Prostate gland (tissue), 2 donors: ENCODE measurements at regions not wholly inside any gene's neighbourhood (a gene's known extent, or its start where the extent isn't known, plus 50 kb on each side); places are given as distances from the start of the nearest gene placed in this dataset.

ENCODE experiments used
- DNase-seq: peaks from one replicate; pipeline ENCODE4 v3.0.0-alpha.2; 2019; ENCODE audit warnings: low spot score
- H3K27ac ChIP-seq, 2 donors: fragments of 200-600 bp; sonication (generic); 2 replicates each; pipeline ENCODE4 v1.5.1; 2017 to 2019
- H3K27me3 ChIP-seq: fragments of 200-600 bp; sonication (generic); replicated peaks from 2 replicates; pipeline ENCODE4 v1.5.1; 2019; ENCODE audit not compliant: insufficient read depth
- H3K36me3 ChIP-seq, 2 donors: fragments of 200-600 bp; sonication (generic); 1 replicate in 1 of 2; 2 replicates in 1 of 2; pipeline versions ENCODE4 v1.5.1 to v1.8.1; 2017 to 2019
- H3K4me1 ChIP-seq: fragments of 200-600 bp; sonication (generic); replicated peaks from 2 replicates; pipeline ENCODE4 v1.5.1; 2019
- H3K4me3 ChIP-seq, 2 donors: fragments of 200-600 bp; sonication (generic); 2 replicates each; pipeline ENCODE4 v1.5.1; 2017 to 2019
- H3K9me3 ChIP-seq: fragments of 200-600 bp; sonication (generic); 2 replicates; pipeline ENCODE4 v1.5.1; 2017
- CTCF ChIP-seq, 4 experiments: fragments of 200-600 bp in 2 of 4; fragments of 450-650 bp in 2 of 4; sonication (generic) in 2 of 4; IDR thresholded peaks; 1 replicate in 3 of 4; 2 replicates in 1 of 4; pipeline ENCODE4 v1.5.1; 2016 to 2019; ENCODE audit warnings: antibody characterized with exemption in 4 of 4, mild to moderate bottlenecking in 2 of 4, moderate library complexity in 2 of 4
- POLR2A ChIP-seq: fragments of 450-650 bp; IDR thresholded peaks from one replicate; pipeline ENCODE4 v1.6.1; 2016; ENCODE audit warnings: antibody characterized with exemption, mild to moderate bottlenecking
- POLR2AphosphoS5 ChIP-seq: sonication (generic); formaldehyde crosslinking; IDR thresholded peaks from one replicate; pipeline ENCODE4 v1.6.1; 2017; ENCODE audit warnings: antibody characterized with exemption
- whole genome bisulfite sequencing: methylation state at CpG from one replicate; pipeline ENCODE4 v1.1.5; 2018; 5-methylcytosine and 5-hydroxymethylcytosine counted together
- intact Hi-C: fragments of 100-400 bp; cut with DNase I; formaldehyde crosslinking; loops from one replicate; pipeline ENCODE4 v1.14.2; 2022

GRCh38 chr19:29442910-29443309, 82.9 kb upstream of the VSTM2B start:
- H3K4me1 ChIP-seq = no peaks in the 10 kb centered on the region
- H3K36me3 ChIP-seq = no peaks in the 10 kb centered on the region
- no peak overlapping the region for H3K4me3 ChIP-seq
- intact Hi-C loops = no loop called here
- no peaks in the 10 kb centered on the region for H3K9me3 ChIP-seq
- no peak for DNase-seq
- TF ChIP-seq CTCF (IDR thresholded peaks at IDR 0.05) = no peak
- TF ChIP-seq POLR2AphosphoS5 = no peak
- no peak for TF ChIP-seq POLR2A
- 85% methylated on average over 5 of the region's 5 CpGs for WGBS
- no peak overlapping the region for H3K27ac ChIP-seq
- H3K27me3 ChIP-seq = no peaks in the 10 kb centered on the region

GRCh38 chr19:29445246-29445645, 80.5 kb upstream of the VSTM2B start:
- TF ChIP-seq POLR2AphosphoS5 (no peak), POLR2A (no peak)
- Histone ChIP-seq H3K4me3 (no peak overlapping the region), H3K36me3 (no peaks in the 10 kb centered on the region), H3K27me3 (no peaks in the 10 kb centered on the region), H3K9me3 (no peaks in the 10 kb centered on the region), H3K27ac (no peak overlapping the region), H3K4me1 (no peaks in the 10 kb centered on the region)
- DNase-seq = no peak
- 75% methylated on average over 4 of the region's 4 CpGs for WGBS
- intact Hi-C loops = no loop called here

- WGBS = 56% methylated on average over 4 of the region's 4 CpGs
- Histone ChIP-seq H3K9me3 (no peaks in the 10 kb centered on the region), H3K36me3 (no peaks in the 10 kb centered on the region), H3K4me3 (no peak overlapping the region), H3K4me1 (no peaks in the 10 kb centered on the region), H3K27me3 (no peaks in the 10 kb centered on the region), H3K27ac (no peak overlapping the region)
- TF ChIP-seq POLR2AphosphoS5 = no peak
- no peak for DNase-seq
- intact Hi-C loops = no loop called here
Observed at GRCh38 chr19:29446361-29446760, 79.4 kb upstream of the VSTM2B start.

- no peak overlapping the region for H3K27ac ChIP-seq
- no peak for TF ChIP-seq POLR2AphosphoS5
- TF ChIP-seq POLR2A = no peak
- TF ChIP-seq CTCF (IDR thresholded peaks at IDR 0.05) = no peak
- no peaks in the 10 kb centered on the region for H3K36me3 ChIP-seq
- no peak overlapping the region for H3K4me3 ChIP-seq
- intact Hi-C loops = no loop called here
- H3K9me3 ChIP-seq = no peaks in the 10 kb centered on the region
- no peak for DNase-seq
- H3K4me1 ChIP-seq = no peaks in the 10 kb centered on the region
- 93% methylated on average over 8 of the region's 8 CpGs for WGBS
- H3K27me3 ChIP-seq = no peaks in the 10 kb centered on the region
Observed at GRCh38 chr19:29448046-29448445, 77.7 kb upstream of the VSTM2B start.

- Histone ChIP-seq H3K36me3 (no peaks in the 10 kb centered on the region), H3K4me3 (no peak overlapping the region), H3K27ac (no peak overlapping the region), H3K9me3 (no peaks in the 10 kb centered on the region), H3K4me1 (no peaks in the 10 kb centered on the region), H3K27me3 (no peaks in the 10 kb centered on the region)
- DNase-seq = peak; percentile 2
- WGBS = 82% methylated on average over 5 of the region's 5 CpGs
- intact Hi-C loops = no loop called here
- TF ChIP-seq POLR2AphosphoS5 = no peak
- TF ChIP-seq CTCF (IDR thresholded peaks at IDR 0.05) = no peak
- no peak for TF ChIP-seq POLR2A
Observed at GRCh38 chr19:29449371-29449770, 76.4 kb upstream of the VSTM2B start.

- Histone ChIP-seq H3K4me3 (no peak overlapping the region), H3K27ac (no peak overlapping the region), H3K9me3 (no peaks in the 10 kb centered on the region), H3K27me3 (no peaks in the 10 kb centered on the region), H3K4me1 (no peaks in the 10 kb centered on the region), H3K36me3 (no peaks in the 10 kb centered on the region)
- intact Hi-C loops = no loop called here
- peak; percentile 1 for DNase-seq
- 71% methylated on average over 4 of the region's 4 CpGs for WGBS
- no peak for TF ChIP-seq POLR2A
- TF ChIP-seq CTCF (IDR thresholded peaks at IDR 0.05) = no peak
- no peak for TF ChIP-seq POLR2AphosphoS5
Observed at GRCh38 chr19:29450306-29450705, 75.5 kb upstream of the VSTM2B start.
